ENCODE measurements at regions not wholly inside any gene's neighbourhood (a gene's known extent, or its start where the extent isn't known, plus 50 kb on each side); places are given as distances from the start of the nearest gene placed in this dataset.
"Not testable (repeated sequence)": the region's sequence is repeated elsewhere in the genome, so short reads cannot be mapped to it uniquely, and the experiment has no call there.

DNA sequence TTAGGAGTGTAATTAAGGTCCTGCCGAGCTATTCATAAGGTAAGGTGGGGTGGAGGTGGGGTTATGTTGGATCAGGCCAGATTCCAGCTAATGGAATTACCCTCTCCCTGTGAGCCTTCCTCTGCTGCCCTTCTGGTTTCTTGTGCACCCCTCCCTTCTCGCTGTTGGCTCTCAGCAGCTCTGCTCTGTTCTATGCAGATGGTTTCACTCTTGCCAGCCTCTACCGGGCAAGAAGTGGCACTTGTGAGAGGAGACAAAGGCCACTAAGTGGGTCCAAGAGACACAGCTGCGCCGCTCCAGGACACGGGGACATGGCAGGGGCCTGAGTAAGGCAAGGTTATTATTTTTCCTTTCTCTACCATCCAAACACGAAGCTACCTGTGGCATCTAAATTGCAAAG lies 334.4 kb downstream of the EMP1 start:
- TF ChIP-seq CTCF (IDR thresholded peaks at IDR 0.05; ENCODE audit: low read depth, low read length, poor library complexity, severe bottlenecking) (no peak), EZH2phosphoT487 (IDR thresholded peaks at IDR 0.05; ENCODE audit: borderline replicate concordance, low read length) (no peak)
- H3K4me2 ChIP-seq (ENCODE audit: low read length): no peak overlapping the region
- no peaks in the 10 kb centered on the region for H3K36me3 ChIP-seq (ENCODE audit: control insufficient read depth, low read length)
- no peak overlapping the region for H3K4me3 ChIP-seq (ENCODE audit: low read length)
- no peaks in the 10 kb centered on the region for H3K79me2 ChIP-seq (ENCODE audit: control insufficient read depth, low read length)
- H3K27ac ChIP-seq (ENCODE audit: low read depth, low read length): no peak overlapping the region
- H3K9me2 ChIP-seq (replicated peaks; ENCODE audit: control insufficient read depth, low read length): no peaks in the 10 kb centered on the region
- no peaks in the 10 kb centered on the region for H3K9me3 ChIP-seq (ENCODE audit: control insufficient read depth, insufficient read depth, low read length)
- H3F3A ChIP-seq (ENCODE audit: control insufficient read depth, insufficient read depth): no peaks in the 10 kb centered on the region
- no peaks in the 10 kb centered on the region for H4K20me1 ChIP-seq (ENCODE audit: control insufficient read depth, insufficient read depth, low read depth, low read length)
- no peaks in the 10 kb centered on the region for H3K4me1 ChIP-seq (ENCODE audit: control insufficient read depth, low read length)
- no peaks in the 10 kb centered on the region for H3K27me3 ChIP-seq (ENCODE audit: control insufficient read depth, low read length)

GRCh38 chr12:13526185-13526921 lies 329.8 kb downstream of the EMP1 start:
- not testable (repeated sequence) for H3K27ac ChIP-seq (ENCODE audit: low read depth, low read length); H3K4me1 ChIP-seq (ENCODE audit: control insufficient read depth, low read length); H3K9me3 ChIP-seq (ENCODE audit: control insufficient read depth, insufficient read depth, low read length); H3K4me3 ChIP-seq (ENCODE audit: low read length); H3K36me3 ChIP-seq (ENCODE audit: control insufficient read depth, low read length); H3K4me2 ChIP-seq (ENCODE audit: low read length); H3K79me2 ChIP-seq (ENCODE audit: control insufficient read depth, low read length); H4K20me1 ChIP-seq (ENCODE audit: control insufficient read depth, insufficient read depth, low read depth, low read length); H3F3A ChIP-seq (ENCODE audit: control insufficient read depth, insufficient read depth); H3K9me2 ChIP-seq (replicated peaks; ENCODE audit: control insufficient read depth, low read length); H3K27me3 ChIP-seq (ENCODE audit: control insufficient read depth, low read length)

DNA sequence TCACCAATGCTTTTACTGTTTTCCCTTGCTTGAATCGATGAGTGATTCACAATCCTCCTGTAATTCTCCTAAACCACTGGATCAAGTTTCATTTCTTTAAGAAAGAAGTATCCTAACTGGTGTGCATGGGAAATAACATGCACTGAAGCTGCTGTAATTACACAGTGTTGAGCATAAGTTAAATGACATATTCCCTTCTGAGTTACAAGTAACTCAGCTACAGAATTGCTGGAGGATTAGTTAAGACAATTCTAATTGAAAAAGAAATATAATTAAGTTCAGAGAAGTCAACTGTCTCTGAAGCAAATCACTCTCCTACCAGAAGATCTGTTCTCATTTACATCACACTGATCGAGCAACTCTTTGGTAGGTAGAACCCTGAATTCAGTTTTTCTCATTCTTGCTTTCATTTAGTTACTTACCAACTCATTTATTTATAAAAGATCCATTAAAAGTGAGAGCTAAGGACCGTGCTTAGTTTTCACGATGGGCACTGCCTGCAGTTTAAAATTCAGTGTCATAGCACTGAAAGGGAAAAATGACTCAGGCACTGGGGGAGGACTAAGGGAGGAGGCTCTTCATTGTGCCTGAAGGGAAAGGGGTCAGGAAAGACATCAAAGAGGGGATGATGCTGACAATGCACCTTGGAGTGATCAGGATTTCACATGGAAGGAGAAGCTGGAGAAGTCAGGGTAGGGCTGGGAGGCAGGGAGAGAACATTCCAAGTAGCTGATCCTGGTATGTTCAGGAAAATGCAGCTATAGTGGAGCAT lies 327.2 kb downstream of the EMP1 start:
- no peaks in the 10 kb centered on the region for H3K9me2 ChIP-seq (replicated peaks; ENCODE audit: control insufficient read depth, low read length)
- no peaks in the 10 kb centered on the region for H3K9me3 ChIP-seq (ENCODE audit: control insufficient read depth, insufficient read depth, low read length)
- no peak overlapping the region for H3K4me3 ChIP-seq (ENCODE audit: low read length)
- H3K36me3 ChIP-seq (ENCODE audit: control insufficient read depth, low read length): no peaks in the 10 kb centered on the region
- H3K4me1 ChIP-seq (ENCODE audit: control insufficient read depth, low read length): no peaks in the 10 kb centered on the region
- H3K27ac ChIP-seq (ENCODE audit: low read depth, low read length): no peak overlapping the region
- H3K4me2 ChIP-seq (ENCODE audit: low read length): no peak overlapping the region
- no peaks in the 10 kb centered on the region for H3K27me3 ChIP-seq (ENCODE audit: control insufficient read depth, low read length)
- H3K79me2 ChIP-seq (ENCODE audit: control insufficient read depth, low read length): no peaks in the 10 kb centered on the region
- TF ChIP-seq EZH2phosphoT487 (IDR thresholded peaks at IDR 0.05; ENCODE audit: borderline replicate concordance, low read length) (no peak), CTCF (IDR thresholded peaks at IDR 0.05; ENCODE audit: low read depth, low read length, poor library complexity, severe bottlenecking) (no peak)
- H3F3A ChIP-seq (ENCODE audit: control insufficient read depth, insufficient read depth): no peaks in the 10 kb centered on the region
- H4K20me1 ChIP-seq (ENCODE audit: control insufficient read depth, insufficient read depth, low read depth, low read length): no peaks in the 10 kb centered on the region

- H3K9me3 ChIP-seq (ENCODE audit: control insufficient read depth, insufficient read depth, low read length); H3K4me2 ChIP-seq (ENCODE audit: low read length); H3K79me2 ChIP-seq (ENCODE audit: control insufficient read depth, low read length); H3K27me3 ChIP-seq (ENCODE audit: control insufficient read depth, low read length); H3F3A ChIP-seq (ENCODE audit: control insufficient read depth, insufficient read depth); H3K27ac ChIP-seq (ENCODE audit: low read depth, low read length); H3K4me1 ChIP-seq (ENCODE audit: control insufficient read depth, low read length); H3K4me3 ChIP-seq (ENCODE audit: low read length); H3K36me3 ChIP-seq (ENCODE audit: control insufficient read depth, low read length); H3K9me2 ChIP-seq (replicated peaks; ENCODE audit: control insufficient read depth, low read length); H4K20me1 ChIP-seq (ENCODE audit: control insufficient read depth, insufficient read depth, low read depth, low read length): not testable (repeated sequence)
These were observed 321.5 kb downstream of the EMP1 start for GRCh38 chr12:13518034-13518433.
